Fibroblast of skin of left quadriceps (primary cell): ENCODE measurements at regions not wholly inside any gene's neighbourhood (a gene's known extent, or its start where the extent isn't known, plus 50 kb on each side); places are given as distances from the start of the nearest gene placed in this dataset.

Source experiments
- DNase-seq, 2 experiments: peaks; one replicate each; pipeline ENCODE4 v3.0.0-alpha.2; 2013; ENCODE audit warnings: low read depth in 2 of 2

DNA sequence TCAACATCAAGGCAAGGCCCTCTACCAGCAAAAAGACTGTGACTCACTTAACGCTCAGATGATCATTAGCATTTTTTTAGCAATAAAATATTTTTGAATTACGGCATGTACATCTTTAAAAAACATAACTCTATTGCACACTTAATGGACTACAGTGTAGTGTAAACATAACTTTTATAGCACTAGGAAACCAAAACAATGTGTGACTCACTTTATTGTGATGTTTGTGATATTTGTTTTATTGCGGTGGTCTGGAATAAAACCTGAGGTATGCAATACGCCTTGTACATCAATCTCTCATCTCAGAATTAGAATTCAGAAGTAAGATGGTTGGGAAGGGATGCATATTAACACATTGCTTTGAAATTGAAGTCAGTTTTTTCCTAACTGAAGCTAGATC lies 106.9 kb upstream of the PTCH1 start:
- peak; percentile 12 to 20 for DNase-seq

- no peak for DNase-seq
These were observed 104.0 kb upstream of the PTCH1 start for GRCh38 chr9:95620722-95621121.

DNA sequence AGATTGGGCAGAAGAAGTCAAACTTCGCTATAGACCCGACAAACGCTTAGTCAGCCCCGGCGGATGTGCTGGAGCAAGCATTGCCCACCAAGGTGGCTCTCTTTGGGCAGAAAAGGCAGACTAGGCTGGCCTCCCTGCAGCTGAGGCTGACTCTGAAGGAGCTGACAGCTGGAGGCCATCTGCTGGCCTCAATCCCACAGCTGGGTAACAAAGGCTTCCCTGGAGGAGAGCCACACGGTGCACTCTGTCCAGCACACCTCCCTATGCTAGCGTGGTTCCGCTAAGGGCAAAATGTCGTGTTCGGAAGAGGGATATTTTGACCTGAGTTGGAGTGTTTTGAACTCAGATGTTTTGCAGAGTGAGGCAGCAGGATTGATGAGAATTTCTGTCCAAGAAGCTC lies 103.5 kb upstream of the PTCH1 start:
- no peak for DNase-seq

- no peak for DNase-seq
These were observed 98.5 kb upstream of the PTCH1 start for GRCh38 chr9:95615246-95615645.

DNA sequence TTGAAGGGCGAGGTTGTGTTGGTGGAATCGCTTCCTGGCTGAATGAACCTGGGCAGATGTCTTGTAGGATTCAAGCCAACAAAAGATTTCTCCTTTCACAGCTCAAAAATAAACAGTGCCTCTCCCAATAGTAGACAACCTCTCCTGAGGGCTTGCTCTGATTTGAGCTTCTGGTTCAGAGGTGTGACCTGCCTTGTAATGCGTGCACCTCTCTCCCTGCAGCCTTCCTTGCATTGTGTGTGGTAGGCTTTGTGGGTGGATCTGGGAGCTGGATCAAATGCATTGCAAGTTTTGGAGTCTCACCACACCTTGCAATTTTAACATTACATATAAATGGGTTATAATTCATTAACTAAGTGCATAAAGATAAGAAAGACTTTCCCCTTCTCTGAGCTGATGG lies 96.9 kb upstream of the PTCH1 start:
- no peak for DNase-seq

DNA sequence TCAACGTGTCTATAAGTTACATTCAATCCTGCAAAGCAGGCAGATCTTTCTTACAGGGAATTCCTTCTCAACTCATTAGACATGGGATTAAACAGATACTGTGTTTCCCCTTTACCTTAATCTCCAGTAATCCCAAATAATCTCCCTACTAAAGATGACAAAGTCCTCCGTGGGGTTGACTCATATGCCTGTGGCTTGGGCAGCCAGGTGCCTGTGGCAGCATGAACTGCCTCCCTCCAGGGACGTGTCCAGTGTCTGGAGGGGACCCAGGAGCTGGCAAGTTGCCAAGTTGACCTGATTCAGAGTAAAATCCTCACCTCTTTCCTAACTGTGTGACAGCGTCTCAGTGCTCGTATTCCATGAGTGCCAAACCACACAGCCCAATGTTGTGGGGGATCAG lies 94.6 kb upstream of the PTCH1 start:
- no peak for DNase-seq

GRCh38 chr9:95610006-95610785 lies 93.4 kb upstream of the PTCH1 start:
- no peak for DNase-seq

DNA sequence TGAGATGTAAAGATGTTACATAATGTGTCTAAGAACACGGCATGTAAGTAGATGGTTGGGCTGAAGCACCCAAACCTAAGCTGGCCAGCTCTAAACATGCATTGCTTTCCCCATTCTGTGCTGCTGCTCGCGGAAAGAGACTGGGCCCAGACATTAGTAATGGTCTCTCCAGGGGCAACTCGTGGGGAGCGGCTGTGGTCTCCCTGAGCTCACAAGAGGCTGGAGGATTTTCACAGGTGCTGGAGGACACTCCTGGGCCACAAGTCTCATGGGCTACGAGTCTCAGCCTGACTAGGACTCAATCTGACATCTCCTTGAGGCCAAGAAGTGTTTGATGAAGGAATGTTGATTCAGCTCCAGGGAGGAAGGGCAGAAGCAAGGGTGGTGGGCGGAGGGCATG lies 92.7 kb upstream of the PTCH1 start:
- no peak for DNase-seq

GRCh38 chr9:95608341-95608740 lies 91.6 kb upstream of the PTCH1 start:
- no peak for DNase-seq

DNA sequence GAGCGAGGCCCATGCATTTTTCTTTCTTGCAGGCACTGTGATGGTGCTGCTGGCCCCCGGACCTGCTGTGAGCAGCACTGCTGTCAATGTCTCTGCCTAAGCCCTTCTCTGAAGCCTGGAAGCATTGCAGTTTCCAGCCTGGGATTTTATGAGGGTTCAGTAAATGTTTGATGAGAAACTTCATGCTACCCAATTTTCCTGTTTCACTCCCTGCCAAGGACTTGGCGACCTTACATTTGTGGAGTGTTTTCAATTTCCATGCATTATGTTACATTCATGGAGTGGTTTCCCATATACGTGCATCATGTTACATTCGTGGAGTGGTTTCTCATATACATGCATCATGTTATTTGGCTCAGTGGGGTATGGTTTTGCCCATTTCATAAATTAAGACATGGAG lies 90.7 kb upstream of the PTCH1 start:
- DNase-seq: no peak

GRCh38 chr9:95606489-95607350 lies 89.9 kb upstream of the PTCH1 start:
- no peak for DNase-seq

- no peak for DNase-seq
These were observed 89.2 kb upstream of the PTCH1 start for GRCh38 chr9:95605816-95606488.

DNA sequence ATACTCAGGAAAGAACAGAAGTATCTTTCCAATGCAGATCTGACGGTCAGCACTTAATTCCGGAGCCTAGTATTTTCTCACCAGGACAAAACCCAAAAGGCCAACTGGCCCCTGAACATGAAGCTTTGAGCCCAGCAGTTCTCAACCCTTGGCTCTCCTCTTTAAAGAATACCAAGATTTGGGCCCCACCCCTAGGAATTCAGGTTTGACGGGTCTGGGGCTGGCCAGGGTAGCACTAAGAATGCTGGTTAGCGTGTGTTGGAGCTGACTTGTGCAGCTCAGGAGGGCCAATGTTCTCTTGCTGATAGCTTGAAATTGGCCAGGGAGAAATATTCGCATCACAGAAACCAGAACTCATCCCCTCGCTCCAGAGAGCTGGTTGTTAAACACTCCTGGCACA lies 88.3 kb upstream of the PTCH1 start:
- DNase-seq: no peak

DNA sequence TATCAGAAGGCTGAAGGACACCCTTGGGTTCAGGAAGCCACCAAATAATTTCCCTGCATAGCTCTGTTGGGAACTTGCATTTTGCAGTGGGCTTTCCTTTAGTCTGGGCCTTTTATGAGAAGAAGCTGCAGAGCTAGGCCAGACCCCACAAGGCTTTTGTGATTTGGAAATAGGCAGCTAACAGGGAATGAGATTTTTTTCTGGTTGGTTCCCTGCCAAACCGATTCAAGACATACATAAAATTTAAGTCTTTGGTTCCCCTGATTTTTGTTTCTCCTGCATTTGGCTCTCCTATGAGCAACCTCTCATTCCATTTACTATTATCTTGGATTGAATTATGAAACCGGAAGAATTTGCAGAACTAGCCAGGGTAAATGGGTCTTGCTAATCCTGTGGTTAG lies 81.5 kb upstream of the PTCH1 start:
- no peak for DNase-seq

DNA sequence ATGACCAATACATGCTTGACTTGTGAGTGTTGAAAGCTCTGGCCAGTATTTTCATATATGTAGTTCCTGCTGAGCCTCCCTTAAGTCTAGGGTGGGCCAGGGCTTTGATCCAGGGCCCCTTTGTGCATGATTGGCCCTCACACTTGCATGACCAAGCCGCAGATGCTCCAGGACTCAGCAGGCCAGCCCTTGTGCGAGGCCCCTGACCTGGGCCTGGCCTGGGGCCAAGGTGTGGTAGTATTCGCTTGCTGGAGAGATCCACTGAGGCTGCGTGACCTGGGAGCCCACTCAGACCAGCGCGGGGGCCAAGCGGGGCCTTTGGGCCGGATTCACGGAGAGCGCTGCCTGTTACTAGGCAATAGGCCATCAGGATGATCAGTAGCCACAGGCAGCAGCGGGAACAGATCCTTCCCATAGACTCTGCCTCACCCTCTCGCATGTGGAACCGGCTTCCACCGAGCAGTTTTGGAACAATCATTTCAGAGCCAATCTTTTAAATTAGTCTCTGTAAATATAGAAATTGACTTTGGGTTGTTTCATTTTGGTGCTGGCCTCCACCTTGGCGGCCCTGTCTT lies 79.0 kb upstream of the PTCH1 start:
- no peak for DNase-seq

GRCh38 chr9:95592931-95593330 lies 76.2 kb upstream of the PTCH1 start:
- DNase-seq: no peak

GRCh38 chr9:95588724-95589588 lies 72.2 kb upstream of the PTCH1 start:
- no peak for DNase-seq

- no peak for DNase-seq
These were observed 70.5 kb upstream of the PTCH1 start for GRCh38 chr9:95587021-95587964.

GRCh38 chr9:95586326-95586725 lies 69.6 kb upstream of the PTCH1 start:
- DNase-seq: no peak

DNA sequence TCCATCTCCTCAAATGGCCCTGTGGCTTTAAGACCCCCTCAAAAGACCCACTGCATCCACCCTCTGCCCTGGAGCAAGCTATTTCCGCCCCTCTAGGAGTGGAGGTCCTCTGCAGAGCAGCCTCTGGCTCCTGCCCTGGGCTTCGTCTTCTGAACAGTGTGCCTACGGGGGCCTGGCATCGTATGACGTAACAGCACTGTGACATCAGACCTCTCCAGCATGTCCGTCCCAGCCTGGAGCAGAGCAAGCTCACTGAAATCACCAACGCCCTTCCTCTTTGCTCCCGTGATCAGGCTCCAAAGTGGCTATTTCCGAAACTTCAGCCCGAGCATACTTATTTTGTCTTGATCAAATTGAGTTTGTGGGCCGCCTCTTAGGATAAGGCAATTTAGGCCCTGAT lies 69.1 kb upstream of the PTCH1 start:
- DNase-seq: no peak
